ENCODE measurements at regions not wholly inside any gene's neighbourhood (a gene's known extent, or its start where the extent isn't known, plus 50 kb on each side); places are given as distances from the start of the nearest gene placed in this dataset.

DNA sequence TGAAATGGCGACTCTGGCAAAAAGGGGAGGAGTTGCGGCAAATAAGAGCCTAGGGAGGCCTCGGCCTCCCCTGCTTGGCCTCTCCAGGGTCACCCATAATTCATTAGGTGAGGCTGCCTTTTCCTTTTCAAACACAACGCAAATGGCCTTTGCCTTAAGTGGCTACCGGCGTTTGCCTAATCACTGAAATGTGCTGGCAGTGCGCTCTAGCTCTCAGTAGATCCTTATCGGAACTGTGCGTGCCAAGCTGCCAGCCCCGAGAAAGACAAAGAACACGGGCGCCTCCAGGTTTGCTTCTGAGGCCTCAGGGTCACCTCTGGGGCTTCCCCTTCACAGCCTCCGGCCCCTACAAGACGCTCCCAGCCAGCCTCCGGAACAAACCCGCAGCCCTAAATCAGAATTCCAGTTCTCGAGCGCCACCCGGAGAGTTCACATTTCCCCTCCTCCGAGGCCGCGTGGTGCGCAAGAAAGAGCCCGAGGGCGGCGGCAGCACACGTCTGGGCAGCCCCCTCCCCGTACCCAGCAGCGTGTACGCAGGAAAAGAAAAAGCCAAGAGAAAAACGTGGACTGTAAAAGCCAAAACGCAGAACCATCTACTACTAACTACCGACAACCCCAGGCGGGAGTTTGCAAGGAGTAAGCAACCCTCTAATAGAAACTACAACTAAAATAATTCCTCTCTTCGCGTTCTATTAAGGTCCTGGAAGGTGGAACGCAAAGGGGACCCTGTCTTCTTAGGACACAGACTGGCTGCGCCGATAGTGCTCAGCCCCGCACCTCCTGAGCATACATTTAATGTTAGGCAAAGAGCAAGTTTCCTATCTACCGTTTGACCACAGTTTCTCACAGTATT lies 76.5 kb upstream of the BCOR start:
- Mint-ChIP-seq H3K27me3 (ENCODE audit: unreplicated experiment) (peaks cover 22% of the 10 kb centered on the region), H3K4me3 (ENCODE audit: unreplicated experiment) (peak overlapping the region; percentile 78), H3K36me3 (ENCODE audit: low read depth, unreplicated experiment) (no peaks in the 10 kb centered on the region), H3K9me3 (ENCODE audit: unreplicated experiment) (no peaks in the 10 kb centered on the region), H3K27ac (ENCODE audit: unreplicated experiment) (peak overlapping the region; percentile 92), H3K4me1 (ENCODE audit: unreplicated experiment) (peaks cover 27% of the 10 kb centered on the region)
- peak; percentile 22 for DNase-seq (ENCODE audit: low spot score)
- TF ChIP-seq, protein P1, sequence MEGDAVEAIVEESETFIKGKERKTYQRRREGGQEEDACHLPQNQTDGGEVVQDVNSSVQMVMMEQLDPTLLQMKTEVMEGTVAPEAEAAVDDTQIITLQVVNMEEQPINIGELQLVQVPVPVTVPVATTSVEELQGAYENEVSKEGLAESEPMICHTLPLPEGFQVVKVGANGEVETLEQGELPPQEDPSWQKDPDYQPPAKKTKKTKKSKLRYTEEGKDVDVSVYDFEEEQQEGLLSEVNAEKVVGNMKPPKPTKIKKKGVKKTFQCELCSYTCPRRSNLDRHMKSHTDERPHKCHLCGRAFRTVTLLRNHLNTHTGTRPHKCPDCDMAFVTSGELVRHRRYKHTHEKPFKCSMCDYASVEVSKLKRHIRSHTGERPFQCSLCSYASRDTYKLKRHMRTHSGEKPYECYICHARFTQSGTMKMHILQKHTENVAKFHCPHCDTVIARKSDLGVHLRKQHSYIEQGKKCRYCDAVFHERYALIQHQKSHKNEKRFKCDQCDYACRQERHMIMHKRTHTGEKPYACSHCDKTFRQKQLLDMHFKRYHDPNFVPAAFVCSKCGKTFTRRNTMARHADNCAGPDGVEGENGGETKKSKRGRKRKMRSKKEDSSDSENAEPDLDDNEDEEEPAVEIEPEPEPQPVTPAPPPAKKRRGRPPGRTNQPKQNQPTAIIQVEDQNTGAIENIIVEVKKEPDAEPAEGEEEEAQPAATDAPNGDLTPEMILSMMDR (IDR thresholded peaks at IDR 0.05; ENCODE audit: unreplicated experiment), result no peak

DNA sequence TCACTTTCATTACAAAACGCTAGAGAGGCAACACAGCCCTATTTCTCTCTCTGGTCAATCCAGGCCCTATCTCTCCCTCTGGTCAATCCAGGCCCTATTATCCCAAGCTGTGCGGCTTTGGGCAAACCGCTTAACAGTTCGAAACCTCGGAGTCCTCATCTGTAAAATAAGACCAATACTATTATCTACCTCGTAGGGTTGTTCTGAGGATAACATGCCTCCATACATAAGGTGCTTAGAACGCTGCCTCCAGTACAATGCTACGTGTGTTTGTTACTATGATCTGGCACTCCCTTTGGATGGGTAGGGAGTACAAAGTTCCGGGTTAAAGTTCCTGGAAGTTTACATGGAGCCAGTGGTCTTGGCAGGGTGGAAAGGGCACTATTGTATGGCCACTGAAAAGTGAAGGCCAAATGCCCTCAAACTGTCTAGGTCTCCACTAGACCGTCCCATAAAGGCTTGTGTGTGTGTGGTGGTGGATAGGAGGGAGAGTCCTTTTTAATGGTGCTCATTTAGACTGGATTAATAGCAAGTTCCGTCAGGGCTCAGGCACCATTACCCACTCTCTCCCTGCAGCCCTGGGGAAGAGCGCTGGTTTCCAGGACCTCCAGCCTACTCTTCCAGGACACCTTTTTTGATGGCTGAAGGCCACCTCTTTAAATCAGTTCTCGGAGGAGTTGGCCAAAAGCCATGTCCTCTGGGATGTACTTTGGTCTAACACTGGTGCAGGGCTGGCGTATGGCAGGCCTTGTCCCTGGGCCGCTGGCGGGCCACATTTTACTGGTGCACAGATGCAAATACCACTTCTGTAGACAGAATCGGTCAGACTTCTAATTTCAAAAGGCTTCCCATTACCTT lies 75.6 kb upstream of the BCOR start:
- no peak for DNase-seq (ENCODE audit: low spot score)
- peak overlapping the region; percentile 90 for H3K27ac Mint-ChIP-seq (ENCODE audit: unreplicated experiment)

DNA sequence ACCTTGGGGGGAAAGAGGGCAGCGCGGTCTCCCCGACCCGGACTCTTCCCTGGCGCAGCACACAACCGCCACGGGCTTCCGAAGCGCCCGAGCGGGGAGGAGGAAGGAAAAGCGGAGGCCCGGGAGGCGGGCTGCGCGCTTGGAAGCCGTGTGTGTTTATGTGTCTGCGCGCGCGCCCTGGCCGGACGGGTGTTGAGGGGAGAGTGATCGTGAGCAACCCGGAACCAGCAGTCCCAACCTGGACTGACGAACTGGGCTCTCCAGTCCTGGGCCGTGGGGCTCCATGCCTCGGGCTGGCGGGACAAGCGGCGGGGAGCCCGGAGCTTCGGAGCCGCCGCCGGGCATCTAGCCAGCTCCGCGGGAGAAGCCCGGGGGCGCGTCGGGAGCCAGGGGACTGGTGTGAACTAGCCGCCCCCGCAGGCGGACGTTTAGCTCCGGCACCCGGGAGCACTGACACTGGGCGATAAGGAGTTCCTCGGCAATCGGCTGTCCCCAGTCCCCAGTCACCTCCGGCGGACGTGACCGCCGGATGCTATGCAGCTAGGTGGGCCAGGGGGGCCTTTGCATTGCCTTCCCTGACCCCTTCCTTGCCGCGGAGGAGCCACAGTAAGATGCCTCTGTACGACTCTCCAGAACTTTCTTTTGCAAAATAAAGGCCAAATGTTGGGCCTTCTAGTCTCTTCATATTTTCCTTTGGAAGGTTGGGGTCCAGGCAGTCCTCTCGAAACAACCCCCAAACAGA lies 74.8 kb upstream of the BCOR start:
- Mint-ChIP-seq H3K36me3 (ENCODE audit: low read depth, unreplicated experiment) (no peaks in the 10 kb centered on the region), H3K27ac (ENCODE audit: unreplicated experiment) (peak overlapping the region; percentile 90), H3K4me1 (ENCODE audit: unreplicated experiment) (peaks cover 19% of the 10 kb centered on the region), H3K9me3 (ENCODE audit: unreplicated experiment) (no peaks in the 10 kb centered on the region), H3K4me3 (ENCODE audit: unreplicated experiment) (peak overlapping the region; percentile 65), H3K27me3 (ENCODE audit: unreplicated experiment) (peaks cover 15% of the 10 kb centered on the region)
- DNase-seq (ENCODE audit: low spot score), result peak; percentile 58
- TF ChIP-seq, protein P1 (IDR thresholded peaks at IDR 0.05; ENCODE audit: unreplicated experiment), result no peak

More for the DNA sequence above, 75.6 kb upstream of the BCOR start:
- Mint-ChIP-seq H3K4me3 (ENCODE audit: unreplicated experiment) (peak overlapping the region; percentile 65), H3K9me3 (ENCODE audit: unreplicated experiment) (no peaks in the 10 kb centered on the region), H3K4me1 (ENCODE audit: unreplicated experiment) (peaks cover 23% of the 10 kb centered on the region), H3K27me3 (ENCODE audit: unreplicated experiment) (peaks cover 17% of the 10 kb centered on the region), H3K36me3 (ENCODE audit: low read depth, unreplicated experiment) (no peaks in the 10 kb centered on the region)
- TF ChIP-seq, protein P1 (IDR thresholded peaks at IDR 0.05; ENCODE audit: unreplicated experiment), result no peak

DNA sequence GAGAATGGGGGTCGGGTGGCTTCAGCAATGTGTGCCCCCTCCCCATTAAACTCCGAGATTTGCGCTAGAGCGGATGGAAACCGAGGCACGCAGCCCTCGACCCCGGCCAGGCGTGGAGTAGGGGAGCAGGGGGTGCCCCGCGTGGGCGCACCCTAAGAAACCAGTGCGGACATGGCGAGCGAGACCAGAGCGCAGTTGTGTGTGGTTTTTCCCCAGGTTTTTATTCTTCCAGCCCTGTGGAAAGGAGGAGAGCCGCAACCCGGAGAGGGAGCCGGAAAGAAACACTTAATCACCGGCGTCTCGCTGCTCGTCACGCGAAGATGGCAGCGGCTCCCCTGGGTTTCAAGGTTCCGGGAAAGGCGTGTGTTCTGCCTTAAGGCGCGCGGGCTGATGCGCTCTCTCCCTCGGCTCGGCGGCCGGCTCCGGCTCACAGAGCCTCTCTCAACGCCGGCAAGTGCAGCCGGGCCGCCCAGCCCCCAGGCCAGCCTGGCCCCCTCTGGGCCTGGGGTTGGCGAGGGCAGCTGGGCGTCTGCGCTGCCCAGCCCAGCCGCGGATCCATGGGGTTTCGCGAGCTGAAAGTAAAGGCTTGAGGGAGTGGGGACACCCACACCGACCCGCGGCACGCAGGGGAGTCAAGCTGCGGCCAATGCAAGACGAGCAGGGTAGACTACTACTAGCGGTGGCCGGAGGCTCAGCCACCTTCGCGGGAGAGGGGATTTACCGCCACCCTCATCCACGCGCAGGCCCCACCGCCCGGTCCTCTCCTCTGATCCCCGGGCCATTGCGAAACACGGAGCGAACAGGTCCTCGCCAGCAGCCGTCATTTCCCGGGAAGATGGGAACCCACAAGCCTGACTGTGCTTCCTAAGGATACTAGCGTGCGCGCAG lies 74.0 kb upstream of the BCOR start:
- H3K4me1 Mint-ChIP-seq (ENCODE audit: unreplicated experiment), result peaks cover 16% of the 10 kb centered on the region
- no peak overlapping the region for H3K4me3 Mint-ChIP-seq (ENCODE audit: unreplicated experiment)
- H3K27me3 Mint-ChIP-seq (ENCODE audit: unreplicated experiment), result peaks cover 12% of the 10 kb centered on the region
- peak overlapping the region; percentile 87 for H3K27ac Mint-ChIP-seq (ENCODE audit: unreplicated experiment)
- DNase-seq (ENCODE audit: low spot score), result peak; percentile 21
- no peaks in the 10 kb centered on the region for H3K9me3 Mint-ChIP-seq (ENCODE audit: unreplicated experiment)
- TF ChIP-seq, protein P1 (IDR thresholded peaks at IDR 0.05; ENCODE audit: unreplicated experiment), result no peak
- H3K36me3 Mint-ChIP-seq (ENCODE audit: low read depth, unreplicated experiment), result no peaks in the 10 kb centered on the region

Data from endothelial cell (in vitro differentiated cells).